B cell (primary cell): ENCODE measurements at regions not wholly inside any gene's neighbourhood (a gene's known extent, or its start where the extent isn't known, plus 50 kb on each side); places are given as distances from the start of the nearest gene placed in this dataset.

Experiments used
- ATAC-seq: fragments of 200-7000 bp; cut with Tn5 transposase; one replicate; pipeline ENCODE4 v1.10.0; 2021; ENCODE audit warnings: low read depth, mild to moderate bottlenecking, moderate number of reproducible peaks, moderate library complexity
- CTCF ChIA-PET: fragments of 350-600 bp; sonication (Branson Sonifier 250); formaldehyde crosslinking; loops from one replicate; lab custom pipeline; 2021; ENCODE audit warnings: antibody characterized with exemption, inconsistent platforms; lab: Charles Lee
- POLR2A ChIA-PET: fragments of 350-600 bp; sonication (Branson Sonifier 250); formaldehyde crosslinking; loops from one replicate; lab custom pipeline; 2021; ENCODE audit warnings: antibody characterized with exemption; lab: Charles Lee
- DNase-seq: peaks from one replicate; pipeline ENCODE4 v3.0.0; 2013
- H2AFZ ChIP-seq: 2 replicates; pipeline ENCODE4 v1.6.1; 2012; ENCODE audit warnings: mild to moderate bottlenecking, low read depth, low read length; ENCODE audit not compliant: insufficient read depth, poor library complexity, severe bottlenecking
- H3K27ac ChIP-seq, 2 donors: 1 replicate in 1 of 2; 2 replicates in 1 of 2; pipeline ENCODE4 v1.5.1; 2012 to 2013; ENCODE audit warnings: low read length in 2 of 2, mild to moderate bottlenecking in 2 of 2, moderate library complexity in 1 of 2
- H3K27me3 ChIP-seq, 4 experiments: fragments of 200-600 bp in 1 of 4; sonication (generic) in 1 of 4; replicated peaks in 1 of 4; 1 replicate in 2 of 4; 2 replicates in 2 of 4; pipeline versions ENCODE4 v1.6.1 to v1.7.0; 2013 to 2016; ENCODE audit warnings: low read length in 3 of 4, mild to moderate bottlenecking in 2 of 4, mixed read lengths in 1 of 4, moderate library complexity in 1 of 4; ENCODE audit not compliant: insufficient read depth in 4 of 4, control insufficient read depth in 3 of 4; ENCODE audit errors: control extremely low read depth in 1 of 4
- H3K36me3 ChIP-seq, 2 experiments: replicated peaks in 1 of 2; 1 replicate in 1 of 2; 2 replicates in 1 of 2; pipeline versions ENCODE4 v1.6.1 to v1.7.1; 2013; ENCODE audit warnings: low read length in 1 of 2; ENCODE audit not compliant: insufficient read depth in 2 of 2, control insufficient read depth in 1 of 2; ENCODE audit errors: control extremely low read depth in 1 of 2, extremely low read depth in 1 of 2
- H3K4me1 ChIP-seq, 2 donors: fragments of 200-600 bp in 1 of 2; sonication (generic) in 1 of 2; 1 replicate in 1 of 2; 2 replicates in 1 of 2; pipeline versions ENCODE4 v1.5.1 to v1.6.1; 2013 to 2017; ENCODE audit warnings: low read length in 2 of 2; ENCODE audit not compliant: control insufficient read depth in 2 of 2, insufficient read depth in 2 of 2
- H3K4me2 ChIP-seq: replicated peaks from 2 replicates; pipeline ENCODE3; 2012; ENCODE audit warnings: mild to moderate bottlenecking, low read depth, low read length; ENCODE audit not compliant: poor library complexity, severe bottlenecking
- H3K4me3 ChIP-seq, 5 experiments: fragments of 200-600 bp in 1 of 5; sonication (generic) in 1 of 5; 1 replicate in 3 of 5; 2 replicates in 2 of 5; pipeline versions ENCODE4 v1.5.1 to v1.7.0; 2011 to 2016; ENCODE audit warnings: low read length in 4 of 5, mild to moderate bottlenecking in 4 of 5, low read depth in 2 of 5, control low read depth in 1 of 5, moderate library complexity in 1 of 5; ENCODE audit not compliant: insufficient read depth in 1 of 5; ENCODE audit errors: control extremely low read depth in 1 of 5, extremely low read depth in 1 of 5
- H3K79me2 ChIP-seq: fragments of 200-600 bp; sonication (generic); one replicate; pipeline ENCODE4 v1.6.0; 2016; ENCODE audit warnings: low read length; ENCODE audit not compliant: control insufficient read depth, insufficient read depth
- H3K9ac ChIP-seq: fragments of 200-600 bp; sonication (generic); 2 replicates; pipeline ENCODE4 v1.6.1; 2017; ENCODE audit warnings: mild to moderate bottlenecking, low read length, moderate library complexity
- H3K9me3 ChIP-seq, 3 donors: one replicate each; pipeline versions ENCODE4 v1.6.1 to v1.7.1; 2013; ENCODE audit warnings: low read length in 2 of 3; ENCODE audit not compliant: control insufficient read depth in 2 of 3, insufficient read depth in 1 of 3; ENCODE audit errors: control extremely low read depth in 1 of 3
- H4K20me1 ChIP-seq: 2 replicates; pipeline ENCODE4 v1.6.0; 2012; ENCODE audit warnings: mild to moderate bottlenecking, low read length; ENCODE audit not compliant: insufficient read depth, control insufficient read depth, poor library complexity, severe bottlenecking
- H3K27ac Mint-ChIP-seq: one replicate; pipeline ENCODE4 v1.8.0; 2021; ENCODE audit warnings: mixed read lengths
- H3K27me3 Mint-ChIP-seq: one replicate; pipeline ENCODE4 v1.8.0; 2021; ENCODE audit warnings: mixed read lengths
- H3K4me1 Mint-ChIP-seq: one replicate; pipeline ENCODE4 v1.8.0; 2021; ENCODE audit warnings: mixed read lengths
- H3K4me3 Mint-ChIP-seq: one replicate; pipeline ENCODE4 v1.8.0; 2021; ENCODE audit warnings: mixed read lengths
- H3K9me3 Mint-ChIP-seq: one replicate; pipeline ENCODE4 v1.8.0; 2022; ENCODE audit warnings: mixed read lengths; ENCODE audit not compliant: insufficient read depth
- EZH2 ChIP-seq: IDR thresholded peaks from 2 replicates; pipeline ENCODE4 v1.6.1; 2012; ENCODE audit warnings: borderline replicate concordance, low read depth, mild to moderate bottlenecking, moderate library complexity, low read length; ENCODE audit not compliant: insufficient read depth, poor library complexity, severe bottlenecking
- WGBS: methylation state at CpG from one replicate; pipeline ENCODE4 v1.1.5; 2013; ENCODE audit warnings: missing lambda C conversion rate; ENCODE audit not compliant: insufficient coverage; 5-methylcytosine and 5-hydroxymethylcytosine counted together
- intact Hi-C: fragments of 100-400 bp; cut with micrococcal nuclease; formaldehyde crosslinking; loops from one replicate; pipeline ENCODE4 v1.10.0; 2022
- TF ChIP-seq, protein P1 (sequence below): fragments of 200-600 bp; IDR thresholded peaks from one replicate; pipeline ENCODE4 v1.8.0; 2022; ENCODE audit warnings: antibody characterized with exemption, mild to moderate bottlenecking

DNA sequence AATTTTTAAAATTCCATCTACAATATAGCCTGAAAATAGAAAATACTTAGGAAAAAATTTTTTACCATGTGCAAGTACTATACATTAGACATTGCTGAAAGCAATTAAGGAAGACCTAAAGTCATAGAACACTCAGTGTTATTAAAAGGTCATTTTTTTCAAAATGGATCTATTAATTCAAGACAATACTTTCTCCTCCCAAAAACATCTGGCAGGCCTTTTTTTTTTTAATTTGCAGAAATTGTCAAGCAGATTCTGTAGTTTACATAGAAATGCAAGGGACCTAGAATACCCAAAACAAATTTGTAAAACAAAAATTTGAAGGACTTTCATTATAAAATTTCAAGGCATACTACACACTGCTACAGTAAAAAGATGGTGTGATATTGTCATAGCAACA, 238.4 kb upstream of the VEPH1 start:
- H3K9ac ChIP-seq, result no peak overlapping the region
- no peaks in the 10 kb centered on the region for H3K4me1 Mint-ChIP-seq
- ChIA-PET CTCF (no interaction called here), POLR2A (no interaction called here)
- no peaks in the 10 kb centered on the region for H3K79me2 ChIP-seq
- no peaks in the 10 kb centered on the region for H3K27me3 Mint-ChIP-seq
- H3K27me3 ChIP-seq, result no peaks in the 10 kb centered on the region
- no peak overlapping the region for H3K27ac ChIP-seq
- TF ChIP-seq, protein P1, sequence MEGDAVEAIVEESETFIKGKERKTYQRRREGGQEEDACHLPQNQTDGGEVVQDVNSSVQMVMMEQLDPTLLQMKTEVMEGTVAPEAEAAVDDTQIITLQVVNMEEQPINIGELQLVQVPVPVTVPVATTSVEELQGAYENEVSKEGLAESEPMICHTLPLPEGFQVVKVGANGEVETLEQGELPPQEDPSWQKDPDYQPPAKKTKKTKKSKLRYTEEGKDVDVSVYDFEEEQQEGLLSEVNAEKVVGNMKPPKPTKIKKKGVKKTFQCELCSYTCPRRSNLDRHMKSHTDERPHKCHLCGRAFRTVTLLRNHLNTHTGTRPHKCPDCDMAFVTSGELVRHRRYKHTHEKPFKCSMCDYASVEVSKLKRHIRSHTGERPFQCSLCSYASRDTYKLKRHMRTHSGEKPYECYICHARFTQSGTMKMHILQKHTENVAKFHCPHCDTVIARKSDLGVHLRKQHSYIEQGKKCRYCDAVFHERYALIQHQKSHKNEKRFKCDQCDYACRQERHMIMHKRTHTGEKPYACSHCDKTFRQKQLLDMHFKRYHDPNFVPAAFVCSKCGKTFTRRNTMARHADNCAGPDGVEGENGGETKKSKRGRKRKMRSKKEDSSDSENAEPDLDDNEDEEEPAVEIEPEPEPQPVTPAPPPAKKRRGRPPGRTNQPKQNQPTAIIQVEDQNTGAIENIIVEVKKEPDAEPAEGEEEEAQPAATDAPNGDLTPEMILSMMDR, result no peak
- no peak for TF ChIP-seq EZH2
- H3K9me3 Mint-ChIP-seq, result peaks cover 11% of the 10 kb centered on the region
- no peaks in the 10 kb centered on the region for H3K4me1 ChIP-seq
- no peaks in the 10 kb centered on the region for H3K9me3 ChIP-seq
- H2AFZ ChIP-seq, result no peak overlapping the region
- H3K36me3 ChIP-seq, result no peaks in the 10 kb centered on the region
- no peak overlapping the region for H3K4me3 Mint-ChIP-seq
- no peak overlapping the region for H3K4me2 ChIP-seq
- DNase-seq (no peak), ATAC-seq (no peak)
- no peak overlapping the region for H3K4me3 ChIP-seq
- intact Hi-C loops, result no loop called here
- H4K20me1 ChIP-seq, result no peaks in the 10 kb centered on the region
- H3K27ac Mint-ChIP-seq, result no peak overlapping the region

DNA sequence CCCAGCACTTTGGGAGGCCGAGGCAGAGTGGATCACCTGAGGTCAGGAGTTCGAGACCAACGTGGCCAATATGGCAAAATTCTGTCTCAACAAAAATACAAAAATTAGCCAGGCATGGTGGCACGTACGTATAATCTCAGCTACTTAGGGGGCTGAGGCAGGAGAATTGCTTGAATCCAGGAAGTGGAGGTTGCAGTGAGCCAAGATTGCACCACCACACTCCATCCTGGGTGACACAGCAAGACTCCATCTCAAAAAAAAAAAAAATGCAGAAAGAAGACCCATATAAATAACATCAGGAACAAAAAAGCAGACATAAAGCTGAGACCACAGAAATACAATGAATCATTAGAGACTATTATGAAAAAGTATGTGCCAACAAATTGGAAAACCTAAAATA, 235.2 kb upstream of the VEPH1 start:
- intact Hi-C loops, result no loop called here
- H3K27ac ChIP-seq, result no peak overlapping the region
- H3K4me3 Mint-ChIP-seq, result no peak overlapping the region
- no peak overlapping the region for H3K9ac ChIP-seq
- H3K27ac Mint-ChIP-seq, result no peak overlapping the region
- CTCF ChIA-PET, result no interaction called here
- H3K9me3 ChIP-seq, result peaks cover 0 to 6% (median 3%) of the 10 kb centered on the region in 3 donors
- peaks cover 8% of the 10 kb centered on the region for H3K9me3 Mint-ChIP-seq
- no peak for ATAC-seq
- H3K36me3 ChIP-seq, result no peaks in the 10 kb centered on the region
- POLR2A ChIA-PET, result no interaction called here
- H3K4me1 Mint-ChIP-seq, result no peaks in the 10 kb centered on the region
- DNase-seq, result no peak
- no peaks in the 10 kb centered on the region for H3K27me3 Mint-ChIP-seq
- no peaks in the 10 kb centered on the region for H4K20me1 ChIP-seq
- H3K4me1 ChIP-seq, result no peaks in the 10 kb centered on the region
- TF ChIP-seq EZH2, result no peak
- TF ChIP-seq, protein P1, result no peak
- H3K4me3 ChIP-seq, result no peak overlapping the region
- no peak overlapping the region for H2AFZ ChIP-seq
- no peaks in the 10 kb centered on the region for H3K27me3 ChIP-seq
- WGBS, result 58% methylated on average over 3 of the region's 5 CpGs
- no peaks in the 10 kb centered on the region for H3K79me2 ChIP-seq
- H3K4me2 ChIP-seq, result no peak overlapping the region
